A673 (cell line): ENCODE measurements at regions not wholly inside any gene's neighbourhood (a gene's known extent, or its start where the extent isn't known, plus 50 kb on each side); places are given as distances from the start of the nearest gene placed in this dataset.

ENCODE experiments used
- BruUV-seq: library from RNA; stranded (reverse); fragments of 400-500 nt; replicated peaks from 2 replicates; lab custom pipeline; 2021; lab: Mats Ljungman, UMichigan
- CTCF ChIA-PET: fragments of 300-600 bp; sonication (Branson Sonifier 250); formaldehyde crosslinking; loops from one replicate; lab custom pipeline; 2022; ENCODE audit warnings: antibody characterized with exemption; lab: Charles Lee
- POLR2A ChIA-PET: fragments of 300-600 bp; sonication (Branson Sonifier 250); formaldehyde crosslinking; loops from one replicate; lab custom pipeline; 2022; ENCODE audit warnings: antibody characterized with exemption; ENCODE audit not compliant: low non-redundant PET; lab: Charles Lee
- DNase-seq: peaks from one replicate; pipeline ENCODE4 v3.0.0-alpha.2; 2015; ENCODE audit warnings: low spot score
- H3K27ac ChIP-seq: fragments of 200-600 bp; sonication (generic); 2 replicates; pipeline ENCODE4 v1.5.1; 2016; ENCODE audit warnings: mixed run types, low read depth, mild to moderate bottlenecking, mixed read lengths, antibody characterized with exemption, low read length; ENCODE audit not compliant: poor library complexity, severe bottlenecking
- H3K27me3 ChIP-seq: fragments of 200-600 bp; sonication (generic); replicated peaks from 2 replicates; pipeline ENCODE4 v1.6.1; 2017; ENCODE audit warnings: mixed run types, low read depth, mild to moderate bottlenecking, mixed read lengths, antibody characterized with exemption, low read length; ENCODE audit not compliant: insufficient read depth, poor library complexity
- H3K36me3 ChIP-seq: fragments of 200-600 bp; sonication (generic); 2 replicates; pipeline ENCODE4 v1.6.1; 2016; ENCODE audit warnings: mixed run types, mild to moderate bottlenecking, mixed read lengths, antibody characterized with exemption, low read length; ENCODE audit not compliant: insufficient read depth, poor library complexity, severe bottlenecking
- H3K4me1 ChIP-seq: fragments of 200-600 bp; sonication (generic); 2 replicates; pipeline ENCODE4 v1.6.1; 2017; ENCODE audit warnings: mixed run types, mild to moderate bottlenecking, mixed read lengths, antibody characterized with exemption, low read length; ENCODE audit not compliant: insufficient read depth, poor library complexity, severe bottlenecking
- H3K4me3 ChIP-seq: fragments of 200-600 bp; sonication (generic); 2 replicates; pipeline ENCODE4 v1.5.1; 2016; ENCODE audit warnings: low read depth, mixed run types, mild to moderate bottlenecking, mixed read lengths, low read length; ENCODE audit not compliant: poor library complexity, severe bottlenecking
- H3K9me3 ChIP-seq: fragments of 200-600 bp; sonication (generic); 2 replicates; pipeline ENCODE4 v1.6.1; 2016; ENCODE audit warnings: mixed run types, low read depth, mild to moderate bottlenecking, mixed read lengths, antibody characterized with exemption, low read length; ENCODE audit not compliant: poor library complexity, severe bottlenecking
- EZH2 ChIP-seq: fragments of 200-600 bp; sonication (generic); IDR thresholded peaks from 2 replicates; pipeline ENCODE4 v1.6.1; 2017; ENCODE audit warnings: borderline replicate concordance, low read depth, mild to moderate bottlenecking, mixed read lengths, antibody characterized with exemption, low read length; ENCODE audit not compliant: poor library complexity, severe bottlenecking
- intact Hi-C: fragments of 100-400 bp; cut with micrococcal nuclease; formaldehyde crosslinking; loops from one replicate; pipeline ENCODE4 v1.10.0; 2022; ENCODE audit not compliant: unreplicated experiment
- TF ChIP-seq, protein P1 (sequence below): fragments of 300-800, 200-600 bp; sonication (generic); conservative IDR thresholded peaks from 2 replicates; pipeline ENCODE4 v1.5.1; 2017; ENCODE audit warnings: low read depth, mild to moderate bottlenecking, antibody characterized with exemption, low read length, moderate library complexity, mixed read lengths

- Histone ChIP-seq H3K4me1 (no peaks in the 10 kb centered on the region), H3K9me3 (no peaks in the 10 kb centered on the region), H3K27ac (no peak overlapping the region), H3K27me3 (no peaks in the 10 kb centered on the region), H3K36me3 (no peaks in the 10 kb centered on the region), H3K4me3 (no peak overlapping the region)
- intact Hi-C loops = no loop called here
- no peak for TF ChIP-seq EZH2
- TF ChIP-seq, protein P1, sequence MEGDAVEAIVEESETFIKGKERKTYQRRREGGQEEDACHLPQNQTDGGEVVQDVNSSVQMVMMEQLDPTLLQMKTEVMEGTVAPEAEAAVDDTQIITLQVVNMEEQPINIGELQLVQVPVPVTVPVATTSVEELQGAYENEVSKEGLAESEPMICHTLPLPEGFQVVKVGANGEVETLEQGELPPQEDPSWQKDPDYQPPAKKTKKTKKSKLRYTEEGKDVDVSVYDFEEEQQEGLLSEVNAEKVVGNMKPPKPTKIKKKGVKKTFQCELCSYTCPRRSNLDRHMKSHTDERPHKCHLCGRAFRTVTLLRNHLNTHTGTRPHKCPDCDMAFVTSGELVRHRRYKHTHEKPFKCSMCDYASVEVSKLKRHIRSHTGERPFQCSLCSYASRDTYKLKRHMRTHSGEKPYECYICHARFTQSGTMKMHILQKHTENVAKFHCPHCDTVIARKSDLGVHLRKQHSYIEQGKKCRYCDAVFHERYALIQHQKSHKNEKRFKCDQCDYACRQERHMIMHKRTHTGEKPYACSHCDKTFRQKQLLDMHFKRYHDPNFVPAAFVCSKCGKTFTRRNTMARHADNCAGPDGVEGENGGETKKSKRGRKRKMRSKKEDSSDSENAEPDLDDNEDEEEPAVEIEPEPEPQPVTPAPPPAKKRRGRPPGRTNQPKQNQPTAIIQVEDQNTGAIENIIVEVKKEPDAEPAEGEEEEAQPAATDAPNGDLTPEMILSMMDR = no peak
- no peak for DNase-seq
- ChIA-PET POLR2A (no interaction called here), CTCF (no interaction called here)
- no TSS peak for BruUV-seq
Observed at GRCh38 chr6:14425805-14426204, 308.2 kb downstream of the CD83 start.

GRCh38 chr6:14426281-14426680 lies 308.7 kb downstream of the CD83 start:
- Histone ChIP-seq H3K4me3 (no peak overlapping the region), H3K4me1 (no peaks in the 10 kb centered on the region), H3K27me3 (no peaks in the 10 kb centered on the region), H3K9me3 (no peaks in the 10 kb centered on the region), H3K27ac (no peak overlapping the region), H3K36me3 (no peaks in the 10 kb centered on the region)
- no TSS peak for BruUV-seq
- intact Hi-C loops = no loop called here
- no peak for DNase-seq
- TF ChIP-seq EZH2 = no peak
- TF ChIP-seq, protein P1 = no peak
- CTCF ChIA-PET = no interaction called here
- POLR2A ChIA-PET = no interaction called here

DNA sequence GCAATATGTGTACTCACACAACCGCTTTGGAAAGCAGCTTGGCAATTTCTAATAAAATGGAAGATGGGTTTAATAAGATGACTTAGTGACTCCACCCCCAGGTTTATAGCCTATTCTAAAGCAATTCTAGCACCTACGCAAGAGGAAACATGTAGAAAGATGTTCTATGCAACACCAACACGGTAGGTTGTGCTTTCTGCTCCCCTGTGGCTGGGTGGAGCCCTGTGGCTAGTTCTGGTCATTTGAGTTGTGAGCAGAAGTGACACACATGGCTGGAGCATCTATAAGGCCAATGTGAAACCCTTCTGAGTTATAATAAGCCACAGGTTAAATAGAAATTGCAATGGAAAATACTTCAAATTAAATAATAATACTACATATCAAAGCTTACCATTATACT lies 310.7 kb downstream of the CD83 start:
- H3K27me3 ChIP-seq = no peaks in the 10 kb centered on the region
- H3K36me3 ChIP-seq = no peaks in the 10 kb centered on the region
- intact Hi-C loops = no loop called here
- ChIA-PET POLR2A (no interaction called here), CTCF (no interaction called here)
- no peak overlapping the region for H3K27ac ChIP-seq
- TF ChIP-seq, protein P1 = no peak
- TF ChIP-seq EZH2 = no peak
- BruUV-seq = no TSS peak
- H3K9me3 ChIP-seq = no peaks in the 10 kb centered on the region
- no peaks in the 10 kb centered on the region for H3K4me1 ChIP-seq
- H3K4me3 ChIP-seq = no peak overlapping the region
- DNase-seq = no peak
